GM23338 (cell line): ENCODE measurements at regions not wholly inside any gene's neighbourhood (a gene's known extent, or its start where the extent isn't known, plus 50 kb on each side); places are given as distances from the start of the nearest gene placed in this dataset.

ENCODE experiments used
- ATAC-seq: fragments of 200-7000 bp; cut with Tn5 transposase; 3 replicates; pipeline ENCODE4 v1.9.1; 2020
- DNase-seq: peaks from one replicate; pipeline ENCODE4 v3.0.0-alpha.2; 2015; ENCODE audit warnings: low spot score
- H2AFZ ChIP-seq: fragments of 200-600 bp; sonication (generic); 2 replicates; pipeline ENCODE4 v1.8.0; 2016; ENCODE audit warnings: antibody characterized with exemption, mild to moderate bottlenecking, moderate library complexity
- H3F3A ChIP-seq: fragments of 200-600 bp; sonication (generic); replicated peaks from 2 replicates; pipeline ENCODE4 v1.8.0; 2017; ENCODE audit warnings: antibody characterized with exemption, mixed run types, low read depth
- H3K27ac ChIP-seq: fragments of 200-600 bp; sonication (generic); 2 replicates; pipeline ENCODE4 v1.6.1; 2016; ENCODE audit warnings: low read depth
- H3K27me3 ChIP-seq: fragments of 200-600 bp; sonication (generic); 2 replicates; pipeline ENCODE4 v1.8.0; 2016; ENCODE audit warnings: mild to moderate bottlenecking, mixed run types, moderate library complexity; ENCODE audit not compliant: insufficient read depth
- H3K36me3 ChIP-seq: fragments of 200-600 bp; sonication (generic); 2 replicates; pipeline ENCODE4 v1.8.0; 2016; ENCODE audit warnings: mild to moderate bottlenecking; ENCODE audit not compliant: insufficient read depth
- H3K4me1 ChIP-seq: fragments of 200-600 bp; sonication (generic); 2 replicates; pipeline ENCODE4 v1.8.0; 2016; ENCODE audit warnings: mild to moderate bottlenecking, moderate library complexity; ENCODE audit not compliant: insufficient read depth
- H3K4me2 ChIP-seq: fragments of 200-600 bp; sonication (generic); 2 replicates; pipeline ENCODE4 v1.7.1; 2017; ENCODE audit warnings: mixed run types
- H3K4me3 ChIP-seq: fragments of 200-600 bp; sonication (generic); 2 replicates; pipeline ENCODE4 v1.6.1; 2016; ENCODE audit warnings: mixed run types
- H3K79me2 ChIP-seq: fragments of 200-600 bp; sonication (generic); replicated peaks from 2 replicates; pipeline ENCODE4 v1.8.0; 2017; ENCODE audit warnings: mild to moderate bottlenecking; ENCODE audit not compliant: insufficient read depth
- H3K9me2 ChIP-seq: fragments of 200-600 bp; sonication (generic); 2 replicates; pipeline ENCODE4 v1.8.0; 2017; ENCODE audit not compliant: insufficient read depth
- H4K20me1 ChIP-seq: fragments of 200-600 bp; sonication (generic); replicated peaks from 2 replicates; pipeline ENCODE4 v1.8.0; 2017; ENCODE audit warnings: mild to moderate bottlenecking; ENCODE audit not compliant: insufficient read depth
- H3K27ac Mint-ChIP-seq: 2 replicates; pipeline ENCODE4 v1.8.0; 2020; ENCODE audit warnings: inconsistent platforms, mild to moderate bottlenecking, moderate library complexity, mixed read lengths
- H3K27me3 Mint-ChIP-seq: 3 replicates; pipeline ENCODE4 v1.8.0; 2022; ENCODE audit warnings: low read depth, mild to moderate bottlenecking, moderate library complexity, mixed read lengths, inconsistent platforms; ENCODE audit not compliant: insufficient read depth, poor library complexity
- H3K36me3 Mint-ChIP-seq: 3 replicates; pipeline ENCODE4 v1.8.0; 2021; ENCODE audit warnings: low read depth, mild to moderate bottlenecking, inconsistent platforms, moderate library complexity, mixed read lengths
- H3K4me1 Mint-ChIP-seq: 3 replicates; pipeline ENCODE4 v1.8.0; 2020; ENCODE audit warnings: mild to moderate bottlenecking, inconsistent platforms, mixed read lengths
- H3K4me3 Mint-ChIP-seq: 3 replicates; pipeline ENCODE4 v1.8.0; 2021; ENCODE audit warnings: moderate library complexity, mild to moderate bottlenecking, inconsistent platforms, mixed read lengths
- H3K9me3 Mint-ChIP-seq: 3 replicates; pipeline ENCODE4 v1.8.0; 2020; ENCODE audit warnings: moderate library complexity, mild to moderate bottlenecking, inconsistent platforms, mixed read lengths
- CREB1 ChIP-seq: fragments of 250-450 bp; sonication (Bioruptor Pico); IDR thresholded peaks from 2 replicates; pipeline ENCODE4 v1.5.0; 2020; ENCODE audit warnings: low read depth, mild to moderate bottlenecking, moderate library complexity
- EZH2 ChIP-seq: fragments of 200-600 bp; sonication (generic); IDR thresholded peaks from one replicate; pipeline ENCODE4 v1.8.0; 2017; ENCODE audit warnings: antibody characterized with exemption, mild to moderate bottlenecking, low read depth; ENCODE audit not compliant: unreplicated experiment
- EZH2phosphoT487 ChIP-seq: fragments of 200-600 bp; sonication (generic); IDR thresholded peaks from one replicate; pipeline ENCODE4 v1.8.1; 2018; ENCODE audit warnings: antibody characterized with exemption; ENCODE audit not compliant: unreplicated experiment
- JUNB ChIP-seq: IDR thresholded peaks from one replicate; pipeline ENCODE4 v1.6.1; 2016; ENCODE audit warnings: antibody characterized with exemption; ENCODE audit not compliant: unreplicated experiment
- NANOG ChIP-seq: IDR thresholded peaks from 2 replicates; pipeline ENCODE4 v1.6.1; 2016; ENCODE audit warnings: antibody characterized with exemption, borderline replicate concordance
- POLR2AphosphoS5 ChIP-seq: IDR thresholded peaks from 2 replicates; pipeline ENCODE4 v1.6.1; 2016; ENCODE audit warnings: antibody characterized with exemption, low read depth
- STAT1 ChIP-seq: IDR thresholded peaks from one replicate; pipeline ENCODE4 v1.6.1; 2016; ENCODE audit warnings: antibody characterized with exemption; ENCODE audit not compliant: unreplicated experiment
- ZNF114 ChIP-seq: fragments of 250-450 bp; sonication (Bioruptor Pico); IDR thresholded peaks from 2 replicates; pipeline ENCODE4 v1.5.0; 2020; ENCODE audit warnings: mild to moderate bottlenecking, moderate library complexity
- ZNF331 ChIP-seq: fragments of 250-450 bp; sonication (Bioruptor Pico); IDR thresholded peaks from 2 replicates; pipeline ENCODE4 v1.5.0; 2020; ENCODE audit warnings: low read depth, mild to moderate bottlenecking, moderate library complexity
- TF ChIP-seq, protein P1 (sequence below), 2 experiments: fragments of 200-600 bp in 1 of 2; sonication (generic) in 1 of 2; conservative IDR thresholded peaks; 2 replicates each; pipeline versions ENCODE4 v1.5.1 to v1.6.1; 2016 to 2017; ENCODE audit warnings: antibody characterized with exemption in 2 of 2, low read depth in 2 of 2, mild to moderate bottlenecking in 2 of 2, moderate library complexity in 1 of 2
- TF ChIP-seq, protein P2 (sequence below): IDR thresholded peaks from one replicate; pipeline ENCODE4 v1.6.1; 2018; ENCODE audit warnings: antibody characterized with exemption; ENCODE audit not compliant: unreplicated experiment
- TF ChIP-seq, protein P3 (sequence below): IDR thresholded peaks from 2 replicates; pipeline ENCODE4 v1.6.1; 2016; ENCODE audit warnings: antibody characterized with exemption

DNA sequence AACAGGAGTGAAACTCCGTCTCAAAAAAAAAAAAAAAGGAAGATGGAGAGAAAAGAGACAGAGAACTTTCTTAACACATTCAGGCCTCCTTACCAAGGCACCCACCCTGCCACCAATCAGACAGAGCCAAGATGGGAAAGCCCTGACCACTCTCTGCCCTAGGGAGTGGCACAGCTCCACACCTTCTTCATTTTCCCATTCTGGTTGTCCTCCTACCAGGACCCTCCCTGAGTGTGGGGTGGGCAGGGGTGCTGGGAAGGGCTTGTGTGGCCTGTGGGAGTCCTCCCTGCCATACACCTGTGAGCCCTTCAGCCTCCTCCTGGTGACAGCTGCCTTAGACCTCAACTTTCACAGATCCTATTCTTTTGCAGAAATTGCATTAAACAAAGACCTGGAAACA is 513.6 kb downstream of the BCL11B start (continued):
- TF ChIP-seq, protein P1, sequence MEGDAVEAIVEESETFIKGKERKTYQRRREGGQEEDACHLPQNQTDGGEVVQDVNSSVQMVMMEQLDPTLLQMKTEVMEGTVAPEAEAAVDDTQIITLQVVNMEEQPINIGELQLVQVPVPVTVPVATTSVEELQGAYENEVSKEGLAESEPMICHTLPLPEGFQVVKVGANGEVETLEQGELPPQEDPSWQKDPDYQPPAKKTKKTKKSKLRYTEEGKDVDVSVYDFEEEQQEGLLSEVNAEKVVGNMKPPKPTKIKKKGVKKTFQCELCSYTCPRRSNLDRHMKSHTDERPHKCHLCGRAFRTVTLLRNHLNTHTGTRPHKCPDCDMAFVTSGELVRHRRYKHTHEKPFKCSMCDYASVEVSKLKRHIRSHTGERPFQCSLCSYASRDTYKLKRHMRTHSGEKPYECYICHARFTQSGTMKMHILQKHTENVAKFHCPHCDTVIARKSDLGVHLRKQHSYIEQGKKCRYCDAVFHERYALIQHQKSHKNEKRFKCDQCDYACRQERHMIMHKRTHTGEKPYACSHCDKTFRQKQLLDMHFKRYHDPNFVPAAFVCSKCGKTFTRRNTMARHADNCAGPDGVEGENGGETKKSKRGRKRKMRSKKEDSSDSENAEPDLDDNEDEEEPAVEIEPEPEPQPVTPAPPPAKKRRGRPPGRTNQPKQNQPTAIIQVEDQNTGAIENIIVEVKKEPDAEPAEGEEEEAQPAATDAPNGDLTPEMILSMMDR (conservative IDR thresholded peaks at IDR 0.05; ENCODE audit: low read depth in 2 of 2): no peak
- no peak for TF ChIP-seq EZH2phosphoT487
- TF ChIP-seq, protein P2, sequence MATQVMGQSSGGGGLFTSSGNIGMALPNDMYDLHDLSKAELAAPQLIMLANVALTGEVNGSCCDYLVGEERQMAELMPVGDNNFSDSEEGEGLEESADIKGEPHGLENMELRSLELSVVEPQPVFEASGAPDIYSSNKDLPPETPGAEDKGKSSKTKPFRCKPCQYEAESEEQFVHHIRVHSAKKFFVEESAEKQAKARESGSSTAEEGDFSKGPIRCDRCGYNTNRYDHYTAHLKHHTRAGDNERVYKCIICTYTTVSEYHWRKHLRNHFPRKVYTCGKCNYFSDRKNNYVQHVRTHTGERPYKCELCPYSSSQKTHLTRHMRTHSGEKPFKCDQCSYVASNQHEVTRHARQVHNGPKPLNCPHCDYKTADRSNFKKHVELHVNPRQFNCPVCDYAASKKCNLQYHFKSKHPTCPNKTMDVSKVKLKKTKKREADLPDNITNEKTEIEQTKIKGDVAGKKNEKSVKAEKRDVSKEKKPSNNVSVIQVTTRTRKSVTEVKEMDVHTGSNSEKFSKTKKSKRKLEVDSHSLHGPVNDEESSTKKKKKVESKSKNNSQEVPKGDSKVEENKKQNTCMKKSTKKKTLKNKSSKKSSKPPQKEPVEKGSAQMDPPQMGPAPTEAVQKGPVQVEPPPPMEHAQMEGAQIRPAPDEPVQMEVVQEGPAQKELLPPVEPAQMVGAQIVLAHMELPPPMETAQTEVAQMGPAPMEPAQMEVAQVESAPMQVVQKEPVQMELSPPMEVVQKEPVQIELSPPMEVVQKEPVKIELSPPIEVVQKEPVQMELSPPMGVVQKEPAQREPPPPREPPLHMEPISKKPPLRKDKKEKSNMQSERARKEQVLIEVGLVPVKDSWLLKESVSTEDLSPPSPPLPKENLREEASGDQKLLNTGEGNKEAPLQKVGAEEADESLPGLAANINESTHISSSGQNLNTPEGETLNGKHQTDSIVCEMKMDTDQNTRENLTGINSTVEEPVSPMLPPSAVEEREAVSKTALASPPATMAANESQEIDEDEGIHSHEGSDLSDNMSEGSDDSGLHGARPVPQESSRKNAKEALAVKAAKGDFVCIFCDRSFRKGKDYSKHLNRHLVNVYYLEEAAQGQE: no peak
- no peak for TF ChIP-seq CREB1
- TF ChIP-seq JUNB: no peak
- no peak for TF ChIP-seq ZNF114 (CRISPR knock-in tag)
- no peak for TF ChIP-seq EZH2
- TF ChIP-seq POLR2AphosphoS5: no peak
- no peak for TF ChIP-seq NANOG
- TF ChIP-seq, protein P3, sequence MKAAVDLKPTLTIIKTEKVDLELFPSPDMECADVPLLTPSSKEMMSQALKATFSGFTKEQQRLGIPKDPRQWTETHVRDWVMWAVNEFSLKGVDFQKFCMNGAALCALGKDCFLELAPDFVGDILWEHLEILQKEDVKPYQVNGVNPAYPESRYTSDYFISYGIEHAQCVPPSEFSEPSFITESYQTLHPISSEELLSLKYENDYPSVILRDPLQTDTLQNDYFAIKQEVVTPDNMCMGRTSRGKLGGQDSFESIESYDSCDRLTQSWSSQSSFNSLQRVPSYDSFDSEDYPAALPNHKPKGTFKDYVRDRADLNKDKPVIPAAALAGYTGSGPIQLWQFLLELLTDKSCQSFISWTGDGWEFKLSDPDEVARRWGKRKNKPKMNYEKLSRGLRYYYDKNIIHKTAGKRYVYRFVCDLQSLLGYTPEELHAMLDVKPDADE: no peak
- TF ChIP-seq STAT1: no peak
- no peak for TF ChIP-seq ZNF331 (CRISPR knock-in tag)

DNA sequence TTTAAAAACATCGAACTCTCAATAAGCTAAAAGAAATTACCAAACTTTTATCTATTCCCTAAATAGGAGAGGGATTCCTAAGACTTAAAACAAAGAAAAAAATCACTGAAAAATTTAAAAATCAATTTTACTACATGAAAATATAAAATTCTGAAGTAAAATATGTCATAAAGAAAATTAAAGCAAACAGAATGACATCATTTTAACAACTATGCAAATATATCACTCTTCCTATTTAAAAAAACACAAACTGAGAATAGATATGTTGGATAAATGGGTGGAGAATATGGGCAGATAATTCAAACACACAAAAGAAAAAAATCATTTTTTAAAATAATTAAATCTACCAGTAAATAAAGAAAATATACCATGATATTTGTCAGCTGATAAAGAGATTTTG is 510.0 kb downstream of the BCL11B start:
- DNase-seq: no peak
- no peak overlapping the region for H2AFZ ChIP-seq
- no peak for TF ChIP-seq ZNF114 (CRISPR knock-in tag)
- no peak for TF ChIP-seq EZH2phosphoT487
- TF ChIP-seq NANOG: no peak
- no peak for TF ChIP-seq POLR2AphosphoS5
- TF ChIP-seq STAT1: no peak
- TF ChIP-seq, protein P1 (conservative IDR thresholded peaks at IDR 0.05; ENCODE audit: low read depth in 2 of 2): no peak
- no peaks in the 10 kb centered on the region for H4K20me1 ChIP-seq
- H3K9me2 ChIP-seq: 0 out of 2 replicates have a peak, but pooled peaks cover 17% of the 10 kb centered on the region
- no peak for ATAC-seq
- Mint-ChIP-seq H3K27ac (no peak overlapping the region), H3K36me3 (peaks cover 17% of the 10 kb centered on the region; the same call in 1 of the 3 replicates), H3K9me3 (peaks cover 19% of the 10 kb centered on the region), H3K27me3 (peaks cover 7% of the 10 kb centered on the region), H3K4me1 (peaks cover 8% of the 10 kb centered on the region; the same call in 2 of the 3 replicates), H3K4me3 (no peak overlapping the region)
- no peaks in the 10 kb centered on the region for H3K4me1 ChIP-seq
- no peak overlapping the region for H3K4me2 ChIP-seq
- no peaks in the 10 kb centered on the region for H3F3A ChIP-seq
- peaks cover 8% of the 10 kb centered on the region; the same call in 1 of the 2 replicates for H3K36me3 ChIP-seq
- H3K27me3 ChIP-seq: no peaks in the 10 kb centered on the region
- H3K79me2 ChIP-seq: no peaks in the 10 kb centered on the region
- no peak overlapping the region for H3K4me3 ChIP-seq
- no peak overlapping the region for H3K27ac ChIP-seq
